Mesendoderm (in vitro differentiated cells): ENCODE measurements at regions not wholly inside any gene's neighbourhood (a gene's known extent, or its start where the extent isn't known, plus 50 kb on each side); places are given as distances from the start of the nearest gene placed in this dataset.

Source experiments
- DNase-seq: peaks from one replicate; pipeline ENCODE4 v3.0.0; 2013
- H2AK5ac ChIP-seq: 2 replicates; pipeline ENCODE4 v1.6.1; 2013; ENCODE audit warnings: low read length, inconsistent platforms
- H2BK120ac ChIP-seq: 2 replicates; pipeline ENCODE4 v1.6.1; 2013; ENCODE audit warnings: low read depth, mild to moderate bottlenecking, low read length, moderate library complexity, mixed read lengths
- H2BK15ac ChIP-seq: replicated peaks from 2 replicates; pipeline ENCODE4 v1.6.1; 2013; ENCODE audit warnings: low read depth, mild to moderate bottlenecking, moderate library complexity
- H2BK5ac ChIP-seq: 2 replicates; pipeline ENCODE4 v1.6.1; 2013; ENCODE audit warnings: low read length, inconsistent platforms
- H3K18ac ChIP-seq: 2 replicates; pipeline ENCODE4 v1.6.1; 2013; ENCODE audit warnings: mild to moderate bottlenecking, low read length, mixed read lengths
- H3K23ac ChIP-seq: one replicate; pipeline ENCODE4 v1.6.1; 2013; ENCODE audit warnings: low read length
- H3K27ac ChIP-seq: 2 replicates; pipeline ENCODE4 v1.5.1; 2013; ENCODE audit warnings: low read depth, mild to moderate bottlenecking, inconsistent platforms, low read length, moderate library complexity
- H3K27me3 ChIP-seq: 2 replicates; pipeline ENCODE4 v1.6.1; 2013; ENCODE audit warnings: low read length, control low read depth, mild to moderate bottlenecking, inconsistent platforms; ENCODE audit not compliant: insufficient read depth, poor library complexity
- H3K36me3 ChIP-seq: 2 replicates; pipeline ENCODE4 v1.6.1; 2013; ENCODE audit warnings: low read length, inconsistent platforms; ENCODE audit not compliant: control insufficient read depth, insufficient read depth
- H3K4ac ChIP-seq: one replicate; pipeline ENCODE4 v1.6.1; 2013; ENCODE audit warnings: low read depth, mild to moderate bottlenecking, low read length, moderate library complexity
- H3K4me1 ChIP-seq: 2 replicates; pipeline ENCODE4 v1.6.1; 2013; ENCODE audit warnings: low read depth, low read length, inconsistent platforms; ENCODE audit not compliant: control insufficient read depth
- H3K4me2 ChIP-seq: 2 replicates; pipeline ENCODE4 v1.6.1; 2013; ENCODE audit warnings: low read length
- H3K4me3 ChIP-seq: 2 replicates; pipeline ENCODE4 v1.5.1; 2013; ENCODE audit warnings: mild to moderate bottlenecking, low read length
- H3K56ac ChIP-seq: one replicate; pipeline ENCODE4 v1.6.1; 2013; ENCODE audit warnings: low read length
- H3K79me1 ChIP-seq: 2 replicates; pipeline ENCODE4 v1.6.1; 2013; ENCODE audit warnings: low read length, inconsistent platforms
- H3K79me2 ChIP-seq: 2 replicates; pipeline ENCODE4 v1.6.1; 2013; ENCODE audit warnings: mild to moderate bottlenecking, low read length; ENCODE audit not compliant: control insufficient read depth, insufficient read depth
- H3K9ac ChIP-seq: 2 replicates; pipeline ENCODE4 v1.6.1; 2013; ENCODE audit warnings: low read length, inconsistent platforms
- H4K5ac ChIP-seq: one replicate; pipeline ENCODE4 v1.6.1; 2013; ENCODE audit warnings: low read length
- H4K8ac ChIP-seq: one replicate; pipeline ENCODE4 v1.6.1; 2013; ENCODE audit warnings: low read depth, mild to moderate bottlenecking, control low read depth, low read length, moderate library complexity
- WGBS: extraction: QIAGEN DNeasy Blood & Tissue Kit; methylation state at CpG from one replicate; pipeline ENCODE4 v1.1.7; 2013; ENCODE audit warnings: low lambda C conversion rate, missing lambda C conversion rate; ENCODE audit not compliant: insufficient coverage; ENCODE audit errors: extremely low coverage; 5-methylcytosine and 5-hydroxymethylcytosine counted together

DNA sequence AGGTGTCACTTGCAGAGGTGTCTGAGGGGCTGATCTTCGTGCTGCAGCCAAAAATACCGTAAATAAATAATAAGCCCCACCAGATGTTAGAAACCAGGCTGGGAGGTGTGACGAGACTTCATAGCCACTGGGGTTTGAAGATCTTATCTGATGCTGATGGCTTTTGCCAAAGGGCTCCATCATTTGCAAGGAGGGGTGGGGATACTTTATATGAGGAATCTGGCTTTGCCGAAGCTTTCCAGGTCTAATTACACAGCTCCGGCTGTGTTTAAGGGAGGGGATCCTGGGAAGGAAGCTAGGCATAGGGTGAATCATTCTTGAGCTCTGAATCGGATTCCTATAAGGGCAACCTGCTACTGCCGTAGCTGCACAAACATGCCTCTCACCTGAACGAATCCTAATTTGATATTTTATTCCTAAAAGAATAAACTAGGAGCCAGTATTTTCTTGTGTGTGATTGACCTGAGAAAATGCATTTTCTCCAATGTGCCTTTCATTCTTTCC is 249.6 kb downstream of the SOD2 start:
- Histone ChIP-seq H4K5ac (no peak overlapping the region), H3K4me1 (no peaks in the 10 kb centered on the region), H3K27ac (no peak overlapping the region), H2BK5ac (no peak overlapping the region), H3K18ac (no peak overlapping the region), H3K4me2 (no peak overlapping the region), H3K36me3 (no peaks in the 10 kb centered on the region), H3K79me2 (no peaks in the 10 kb centered on the region), H3K23ac (no peak overlapping the region), H3K4me3 (no peak overlapping the region), H3K56ac (no peak overlapping the region), H3K79me1 (no peaks in the 10 kb centered on the region), H3K4ac (no peak overlapping the region), H3K9ac (no peak overlapping the region), H2AK5ac (no peak overlapping the region), H3K27me3 (no peaks in the 10 kb centered on the region), H4K8ac (no peak overlapping the region), H2BK120ac (no peak overlapping the region), H2BK15ac (no peak overlapping the region)
- DNase-seq: no peak
- WGBS: no CpG with 5 or more reads among the region's 8 CpGs

- Histone ChIP-seq H3K79me1 (no peaks in the 10 kb centered on the region), H2BK15ac (no peak overlapping the region), H4K5ac (no peak overlapping the region), H3K56ac (no peak overlapping the region), H3K4me2 (no peak overlapping the region), H3K27ac (no peak overlapping the region), H3K23ac (no peak overlapping the region), H3K36me3 (no peaks in the 10 kb centered on the region), H3K18ac (no peak overlapping the region), H3K4me1 (no peaks in the 10 kb centered on the region), H3K4ac (no peak overlapping the region), H3K27me3 (no peaks in the 10 kb centered on the region), H3K9ac (no peak overlapping the region), H3K79me2 (no peaks in the 10 kb centered on the region), H2BK5ac (no peak overlapping the region), H4K8ac (no peak overlapping the region), H2AK5ac (no peak overlapping the region), H2BK120ac (no peak overlapping the region), H3K4me3 (no peak overlapping the region)
- DNase-seq: no peak
- no CpG with 5 or more reads among the region's 6 CpGs for WGBS
Observed at GRCh38 chr6:159441704-159441981, 251.4 kb downstream of the SOD2 start.

DNA sequence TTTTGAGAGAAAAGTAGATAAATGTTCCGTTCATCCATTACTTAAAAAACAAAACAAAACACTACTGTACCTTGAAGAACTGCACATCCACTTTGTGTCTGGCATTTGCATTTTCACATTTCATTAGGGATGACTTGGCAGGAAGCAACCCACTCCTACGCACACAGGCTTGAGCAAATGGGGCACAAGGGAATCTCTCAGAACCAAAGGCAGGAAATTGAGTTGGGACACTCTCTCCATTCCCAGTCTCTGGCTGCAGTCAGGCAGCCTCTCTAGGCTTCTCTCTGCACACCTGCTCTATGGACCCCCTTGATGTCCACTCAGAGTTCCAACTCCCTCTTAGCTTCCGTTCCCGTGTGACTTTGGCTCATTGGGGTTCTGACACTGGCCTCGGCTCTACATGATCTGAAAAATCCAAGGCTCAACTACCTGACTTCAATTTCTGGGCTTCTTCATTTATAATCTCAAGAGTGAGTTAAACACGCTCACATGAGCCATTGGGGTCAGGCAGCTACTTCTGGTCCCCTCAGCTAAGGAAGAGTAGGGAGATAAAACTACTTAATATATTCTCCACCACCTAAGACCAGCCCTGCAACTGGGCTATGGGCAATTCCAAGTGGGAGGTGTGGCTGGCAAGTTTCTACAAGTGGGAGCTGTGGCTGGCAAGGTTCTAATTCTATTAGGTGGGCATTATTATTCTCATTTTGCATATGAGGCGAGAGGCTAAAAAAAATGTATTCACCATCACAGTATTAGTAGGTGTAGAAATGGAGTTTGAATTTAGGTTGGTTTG is 251.9 kb downstream of the SOD2 start:
- H3K4ac ChIP-seq: no peak overlapping the region
- no peaks in the 10 kb centered on the region for H3K27me3 ChIP-seq

GRCh38 chr6:159440349-159440748 is 252.7 kb downstream of the SOD2 start:
- H3K27me3 ChIP-seq: no peaks in the 10 kb centered on the region
- no peaks in the 10 kb centered on the region for H3K4me1 ChIP-seq
- H3K79me1 ChIP-seq: no peaks in the 10 kb centered on the region
- H3K56ac ChIP-seq: no peak overlapping the region
- no peak overlapping the region for H3K4me3 ChIP-seq
- DNase-seq: no peak
- H3K79me2 ChIP-seq: no peaks in the 10 kb centered on the region
- no peak overlapping the region for H2AK5ac ChIP-seq
- H3K18ac ChIP-seq: no peak overlapping the region
- H3K27ac ChIP-seq: no peak overlapping the region
- no peak overlapping the region for H2BK120ac ChIP-seq
- H3K4me2 ChIP-seq: no peak overlapping the region
- no peak overlapping the region for H3K4ac ChIP-seq
- no peak overlapping the region for H4K8ac ChIP-seq
- H2BK5ac ChIP-seq: no peak overlapping the region
- no CpG with 5 or more reads among the region's 4 CpGs for WGBS
- no peak overlapping the region for H3K9ac ChIP-seq
- H4K5ac ChIP-seq: no peak overlapping the region
- no peak overlapping the region for H2BK15ac ChIP-seq
- H3K36me3 ChIP-seq: no peaks in the 10 kb centered on the region
- no peak overlapping the region for H3K23ac ChIP-seq

More for the DNA sequence above, 251.9 kb downstream of the SOD2 start:
- no CpG with 5 or more reads among the region's 7 CpGs for WGBS
- Histone ChIP-seq H4K8ac (no peak overlapping the region), H3K4me2 (no peak overlapping the region), H3K4me3 (no peak overlapping the region), H3K79me2 (no peaks in the 10 kb centered on the region), H2AK5ac (no peak overlapping the region), H2BK5ac (no peak overlapping the region), H3K36me3 (no peaks in the 10 kb centered on the region), H4K5ac (no peak overlapping the region), H3K27ac (no peak overlapping the region), H3K4me1 (no peaks in the 10 kb centered on the region), H3K56ac (no peak overlapping the region), H3K23ac (no peak overlapping the region), H3K79me1 (no peaks in the 10 kb centered on the region), H3K9ac (no peak overlapping the region), H2BK120ac (no peak overlapping the region), H2BK15ac (no peak overlapping the region), H3K18ac (no peak overlapping the region)
- DNase-seq: no peak

DNA sequence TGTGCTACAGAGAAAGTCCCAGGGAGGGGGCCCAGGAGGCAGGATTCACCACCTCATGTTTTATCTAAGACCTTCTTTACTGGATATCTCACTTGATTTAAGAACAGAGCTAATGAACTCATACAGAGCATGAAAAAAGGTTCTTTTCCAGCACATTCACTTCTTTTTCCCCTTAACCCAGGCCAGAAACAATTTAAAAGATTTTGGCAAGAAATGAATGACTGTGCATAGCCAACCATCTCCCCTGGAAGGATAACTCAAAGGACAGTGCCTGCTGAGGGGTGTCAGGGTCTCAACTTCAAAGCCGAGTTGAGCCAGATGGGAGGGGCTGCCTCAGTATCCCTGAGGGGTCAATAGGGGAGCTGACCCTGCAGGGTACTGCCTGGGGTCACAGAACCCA is 253.4 kb downstream of the SOD2 start:
- H3K27ac ChIP-seq: no peak overlapping the region
- H3K56ac ChIP-seq: no peak overlapping the region
- no peaks in the 10 kb centered on the region for H3K4me1 ChIP-seq
- H2AK5ac ChIP-seq: no peak overlapping the region
- H3K79me1 ChIP-seq: no peaks in the 10 kb centered on the region
- no peak overlapping the region for H2BK5ac ChIP-seq
- no peak overlapping the region for H2BK120ac ChIP-seq
- no peak overlapping the region for H4K8ac ChIP-seq
- H3K23ac ChIP-seq: no peak overlapping the region
- H3K18ac ChIP-seq: no peak overlapping the region
- H4K5ac ChIP-seq: no peak overlapping the region
- no peak overlapping the region for H3K9ac ChIP-seq
- WGBS: no CpG with 5 or more reads among the region's 1 CpG
- no peak overlapping the region for H3K4me2 ChIP-seq
- DNase-seq: no peak
- no peaks in the 10 kb centered on the region for H3K79me2 ChIP-seq
- no peak overlapping the region for H3K4me3 ChIP-seq
- H2BK15ac ChIP-seq: no peak overlapping the region
- no peaks in the 10 kb centered on the region for H3K27me3 ChIP-seq
- H3K4ac ChIP-seq: no peak overlapping the region
- H3K36me3 ChIP-seq: no peaks in the 10 kb centered on the region

DNA sequence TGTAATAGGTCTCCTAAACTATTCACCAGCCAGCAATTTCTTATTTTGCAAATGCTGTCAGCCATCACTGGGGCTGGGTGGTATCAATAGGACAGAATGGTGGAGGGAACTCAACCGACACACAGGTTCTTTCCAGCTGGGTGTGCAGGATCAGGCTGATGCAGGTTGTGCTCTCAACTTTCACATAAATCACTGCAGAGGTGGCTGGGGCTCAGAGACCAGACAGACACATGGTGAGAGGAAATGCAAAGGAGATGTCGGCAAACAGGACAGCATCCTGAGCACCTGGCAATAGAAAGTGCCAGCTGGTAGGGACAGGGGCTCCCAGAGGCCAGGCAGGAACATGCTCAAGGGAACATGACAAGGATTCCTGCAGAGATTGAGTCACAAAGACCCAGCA is 254.9 kb downstream of the SOD2 start:
- no CpG with 5 or more reads among the region's 2 CpGs for WGBS
- H2AK5ac ChIP-seq: no peak overlapping the region
- H4K5ac ChIP-seq: no peak overlapping the region

More for the DNA sequence above, 254.9 kb downstream of the SOD2 start:
- H3K18ac ChIP-seq: no peak overlapping the region
- H3K4ac ChIP-seq: no peak overlapping the region
- DNase-seq: no peak
- no peaks in the 10 kb centered on the region for H3K36me3 ChIP-seq
- H3K27ac ChIP-seq: no peak overlapping the region
- no peak overlapping the region for H3K56ac ChIP-seq
- no peak overlapping the region for H2BK120ac ChIP-seq
- no peak overlapping the region for H3K9ac ChIP-seq
- no peaks in the 10 kb centered on the region for H3K79me2 ChIP-seq
- H4K8ac ChIP-seq: no peak overlapping the region
- no peak overlapping the region for H3K4me3 ChIP-seq
- H3K4me1 ChIP-seq: no peaks in the 10 kb centered on the region
- H3K23ac ChIP-seq: no peak overlapping the region
- no peak overlapping the region for H2BK5ac ChIP-seq
- H3K27me3 ChIP-seq: no peaks in the 10 kb centered on the region
- H3K4me2 ChIP-seq: no peak overlapping the region
- no peaks in the 10 kb centered on the region for H3K79me1 ChIP-seq
- H2BK15ac ChIP-seq: no peak overlapping the region
